ENCODE measurements at regions not wholly inside any gene's neighbourhood (a gene's known extent, or its start where the extent isn't known, plus 50 kb on each side); places are given as distances from the start of the nearest gene placed in this dataset.

GRCh38 chr6:112786801-112787200 is 439.7 kb downstream of the RFPL4B start:
- TF ChIP-seq SIN3A (IDR thresholded peaks at IDR 0.05; ENCODE audit: borderline replicate concordance, insufficient read depth, low read depth, low read length) (no peak), POLR2AphosphoS5 (IDR thresholded peaks at IDR 0.05; ENCODE audit: low read depth, low read length) (no peak)
